Karpas-422 (cell line): ENCODE measurements at regions not wholly inside any gene's neighbourhood (a gene's known extent, or its start where the extent isn't known, plus 50 kb on each side); places are given as distances from the start of the nearest gene placed in this dataset.
"Not testable (repeated sequence)": the region's sequence is repeated elsewhere in the genome, so short reads cannot be mapped to it uniquely, and the experiment has no call there.

Experiments
- DNase-seq: peaks from one replicate; pipeline ENCODE4 v3.0.0-alpha.2; 2015
- H2AFZ ChIP-seq: fragments of 200-600 bp; sonication (generic); 2 replicates; pipeline ENCODE4 v1.6.1; 2014; ENCODE audit warnings: antibody characterized with exemption, low read length, mixed read lengths
- H3K27ac ChIP-seq: fragments of 200-600 bp; sonication (generic); 2 replicates; pipeline ENCODE4 v1.5.1; 2014; ENCODE audit warnings: mild to moderate bottlenecking, low read length, moderate library complexity
- H3K27me3 ChIP-seq: fragments of 200-600 bp; sonication (generic); 2 replicates; pipeline ENCODE4 v1.6.1; 2014; ENCODE audit warnings: low read length, mixed read lengths
- H3K36me3 ChIP-seq: fragments of 200-600 bp; sonication (generic); 2 replicates; pipeline ENCODE4 v1.6.1; 2014; ENCODE audit warnings: low read length, mixed read lengths; ENCODE audit not compliant: insufficient read depth
- H3K4me1 ChIP-seq: fragments of 200-600 bp; sonication (generic); 2 replicates; pipeline ENCODE4 v1.6.1; 2014; ENCODE audit warnings: mild to moderate bottlenecking, low read length, mixed read lengths
- H3K4me2 ChIP-seq: fragments of 200-600 bp; sonication (generic); 2 replicates; pipeline ENCODE4 v1.6.1; 2014; ENCODE audit warnings: low read length, low read depth, mild to moderate bottlenecking; ENCODE audit not compliant: poor library complexity, severe bottlenecking
- H3K4me3 ChIP-seq: fragments of 200-600 bp; sonication (generic); 2 replicates; pipeline ENCODE4 v1.5.1; 2014; ENCODE audit warnings: mild to moderate bottlenecking, antibody characterized with exemption, low read length, mixed read lengths
- H3K79me2 ChIP-seq: fragments of 200-600 bp; sonication (generic); 2 replicates; pipeline ENCODE4 v1.6.1; 2014; ENCODE audit warnings: mild to moderate bottlenecking, low read length, mixed read lengths
- H3K9ac ChIP-seq: fragments of 200-600 bp; sonication (generic); 2 replicates; pipeline ENCODE4 v1.6.0; 2014; ENCODE audit warnings: low read length
- H3K9me2 ChIP-seq: fragments of 200-600 bp; sonication (generic), shearing (Covaris generic); replicated peaks from 2 replicates; pipeline ENCODE4 v1.6.0; 2014; ENCODE audit warnings: mild to moderate bottlenecking, low read length, moderate library complexity; ENCODE audit not compliant: insufficient read depth
- H3K9me3 ChIP-seq: fragments of 300-700, 200-600 bp; sonication (generic); 2 replicates; pipeline ENCODE4 v1.6.1; 2014; ENCODE audit warnings: low read length, mixed read lengths
- H4K20me1 ChIP-seq: fragments of 200-600 bp; sonication (generic); 2 replicates; pipeline ENCODE4 v1.6.1; 2014; ENCODE audit warnings: mild to moderate bottlenecking, antibody characterized with exemption, low read length, low read depth; ENCODE audit not compliant: insufficient read depth

DNA sequence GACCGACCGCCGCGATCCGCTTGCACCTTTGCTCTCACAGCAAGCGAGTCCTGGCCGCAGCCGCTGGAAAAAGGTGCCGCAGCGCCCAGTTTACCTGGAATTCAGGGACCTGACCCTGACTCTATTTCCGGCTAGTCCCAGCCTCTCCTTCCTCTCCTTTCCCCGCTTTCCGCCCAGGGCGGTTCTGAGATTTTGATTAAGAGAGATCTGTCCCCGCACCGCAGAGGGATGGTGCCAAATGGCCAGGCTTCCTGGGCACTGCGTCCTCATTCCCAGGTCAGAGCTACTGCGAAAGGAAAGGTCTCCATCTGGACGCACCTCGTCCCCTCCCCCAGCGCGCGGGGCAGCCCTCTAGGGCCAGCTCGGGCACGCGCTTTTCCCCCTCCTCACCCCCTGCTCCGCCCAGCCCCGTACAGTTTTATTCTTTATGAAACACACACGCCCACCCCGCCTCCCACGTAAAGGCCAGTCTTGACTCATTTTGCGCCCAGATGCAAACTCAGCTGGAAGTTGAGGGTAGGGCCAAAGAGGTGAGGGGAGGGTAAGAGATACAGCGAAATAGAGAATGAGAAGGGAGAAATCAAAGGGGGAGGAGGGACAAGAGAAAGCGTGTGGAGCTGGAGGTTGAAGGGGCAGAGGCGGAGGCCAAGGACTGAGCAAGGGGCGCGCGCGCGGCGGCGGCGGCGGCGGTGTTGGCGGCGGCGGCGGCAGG is 411.8 kb upstream of the ESRRG start:
- no peak overlapping the region for H2AFZ ChIP-seq
- H3K79me2 ChIP-seq = no peaks in the 10 kb centered on the region
- no peak overlapping the region for H3K4me2 ChIP-seq
- no peak overlapping the region for H3K9ac ChIP-seq
- H3K4me3 ChIP-seq = no peak overlapping the region
- no peaks in the 10 kb centered on the region for H3K9me2 ChIP-seq
- no peaks in the 10 kb centered on the region for H3K27me3 ChIP-seq
- no peak for DNase-seq
- no peaks in the 10 kb centered on the region for H3K4me1 ChIP-seq
- H3K36me3 ChIP-seq = no peaks in the 10 kb centered on the region
- H3K9me3 ChIP-seq = no peaks in the 10 kb centered on the region
- no peak overlapping the region for H3K27ac ChIP-seq
- H4K20me1 ChIP-seq = no peaks in the 10 kb centered on the region

DNA sequence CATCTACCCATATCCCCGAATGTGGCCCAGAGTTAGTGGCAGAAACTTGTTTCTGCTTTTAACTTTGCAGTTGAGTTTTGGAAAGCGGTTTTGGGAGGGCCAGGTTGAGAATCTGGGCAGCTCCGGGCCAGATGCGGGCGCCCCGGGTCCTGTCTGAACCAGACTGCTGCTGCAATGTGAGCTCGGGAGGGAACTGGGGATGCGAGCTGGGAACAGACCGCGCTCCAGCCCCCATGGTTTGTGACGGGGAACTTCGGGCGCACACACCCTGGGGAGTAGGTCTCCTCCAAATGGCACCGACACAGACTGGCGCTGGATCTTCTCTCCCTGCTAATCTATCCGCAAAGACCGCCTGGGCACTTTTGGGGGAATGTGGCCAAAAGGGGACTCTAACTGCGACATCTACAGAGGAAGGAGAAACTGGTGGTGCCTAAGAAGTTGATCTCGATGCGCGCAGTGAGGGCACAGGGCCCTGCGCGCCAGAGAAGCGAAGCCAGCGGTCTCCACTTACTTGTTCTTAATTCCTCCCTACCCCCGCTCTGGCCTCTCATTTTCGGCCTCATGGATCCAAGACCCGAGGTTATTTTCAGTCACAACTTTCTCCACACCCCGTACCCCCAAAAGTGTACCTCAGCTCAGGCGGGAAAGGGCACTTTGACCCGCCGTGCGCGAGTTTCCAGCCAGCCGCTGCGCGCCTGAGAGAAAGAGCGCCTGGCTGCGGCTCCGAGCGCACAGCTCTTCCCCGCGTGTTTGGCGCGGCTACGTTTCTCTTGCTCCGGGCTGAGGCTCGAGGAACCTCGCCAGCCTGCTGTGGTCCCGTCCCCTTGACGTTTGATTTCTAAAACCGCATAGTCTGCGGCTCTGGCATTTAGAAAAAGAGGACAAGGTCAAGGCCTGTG is 411.0 kb upstream of the ESRRG start:
- Histone ChIP-seq H3K79me2 (no peaks in the 10 kb centered on the region), H2AFZ (no peak overlapping the region), H3K9ac (no peak overlapping the region), H3K36me3 (no peaks in the 10 kb centered on the region), H3K4me3 (no peak overlapping the region), H3K9me3 (no peaks in the 10 kb centered on the region), H3K4me1 (no peaks in the 10 kb centered on the region), H3K27me3 (no peaks in the 10 kb centered on the region), H3K27ac (no peak overlapping the region), H3K9me2 (no peaks in the 10 kb centered on the region), H4K20me1 (no peaks in the 10 kb centered on the region), H3K4me2 (no peak overlapping the region)
- no peak for DNase-seq

DNA sequence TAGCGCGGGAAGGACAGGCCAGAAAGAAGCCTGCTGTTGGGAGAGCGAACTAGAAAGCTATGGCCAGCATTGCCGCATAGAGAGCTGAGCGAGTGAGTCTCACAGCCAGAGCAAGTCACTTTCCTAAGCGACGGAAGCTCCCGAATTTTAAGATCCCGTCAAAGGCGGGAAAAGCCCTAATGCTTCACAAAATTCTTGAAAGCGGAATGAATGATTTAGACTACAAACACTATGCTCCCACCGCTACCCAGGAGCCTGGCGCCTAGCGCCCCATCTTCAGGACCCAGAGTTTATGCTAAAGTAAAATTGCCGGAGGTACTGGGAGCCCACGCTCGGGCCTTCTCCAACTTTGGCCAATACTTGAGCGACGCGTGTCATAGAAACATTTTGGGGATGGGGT is 409.9 kb upstream of the ESRRG start:
- Histone ChIP-seq H3K27ac (no peak overlapping the region), H2AFZ (no peak overlapping the region), H3K9me2 (no peaks in the 10 kb centered on the region), H3K36me3 (no peaks in the 10 kb centered on the region), H3K27me3 (no peaks in the 10 kb centered on the region), H3K4me3 (no peak overlapping the region), H4K20me1 (no peaks in the 10 kb centered on the region), H3K9ac (no peak overlapping the region), H3K79me2 (no peaks in the 10 kb centered on the region), H3K9me3 (no peaks in the 10 kb centered on the region), H3K4me1 (no peaks in the 10 kb centered on the region), H3K4me2 (no peak overlapping the region)
- no peak for DNase-seq

DNA sequence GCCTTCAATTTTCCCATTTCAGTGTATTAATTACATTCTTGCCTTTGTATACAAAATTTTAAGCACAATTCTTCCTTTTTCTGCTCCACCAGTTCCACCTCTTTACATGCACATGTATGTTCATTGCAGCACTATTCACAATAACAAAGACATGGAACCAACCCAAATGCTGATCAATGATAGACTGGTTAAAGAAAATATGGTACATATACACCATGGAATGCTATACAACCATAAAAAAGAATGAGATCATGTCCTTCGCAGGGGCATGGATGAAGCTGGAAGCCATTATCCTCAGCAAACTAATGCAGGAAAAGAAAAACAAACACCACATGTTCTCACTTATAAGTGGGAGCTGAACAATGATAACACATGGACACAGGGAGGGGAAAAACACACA is 400.1 kb upstream of the ESRRG start:
- H3K4me1 ChIP-seq, DNase-seq, H3K79me2 ChIP-seq, H3K4me2 ChIP-seq, H3K36me3 ChIP-seq, H3K9ac ChIP-seq, H2AFZ ChIP-seq, H3K9me2 ChIP-seq, H3K9me3 ChIP-seq, H3K4me3 ChIP-seq, H4K20me1 ChIP-seq, H3K27me3 ChIP-seq, H3K27ac ChIP-seq: not testable (repeated sequence)

DNA sequence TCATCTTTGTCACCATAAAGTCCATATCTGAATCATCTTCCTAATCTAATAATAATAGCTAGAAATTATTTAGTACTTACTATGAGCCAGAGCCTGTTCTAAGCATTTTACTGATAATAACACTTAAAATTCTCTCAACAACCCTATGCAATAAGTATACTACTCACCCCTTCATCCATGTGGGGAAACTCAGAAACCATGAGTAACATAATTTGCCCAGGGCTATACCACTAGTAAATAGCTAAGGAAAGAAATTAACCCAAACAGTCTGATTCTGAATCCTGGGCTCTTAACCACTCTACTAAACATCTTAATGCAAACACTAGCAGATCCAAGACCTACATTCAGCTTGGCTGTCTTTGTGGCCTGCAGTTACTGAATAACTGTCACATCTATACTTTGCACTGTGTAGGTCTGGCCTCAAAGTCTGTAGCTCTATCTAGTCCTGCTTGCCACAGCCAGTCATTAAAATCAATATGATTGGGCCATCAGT is 394.8 kb upstream of the ESRRG start:
- H3K9me3 ChIP-seq = no peaks in the 10 kb centered on the region
- no peaks in the 10 kb centered on the region for H3K36me3 ChIP-seq
- no peak overlapping the region for H3K27ac ChIP-seq
- H3K9ac ChIP-seq = no peak overlapping the region
- H3K4me1 ChIP-seq = peaks cover 11% of the 10 kb centered on the region; the same call in 1 of the 2 replicates
- H2AFZ ChIP-seq = no peak overlapping the region
- no peak overlapping the region for H3K4me3 ChIP-seq
- no peaks in the 10 kb centered on the region for H3K79me2 ChIP-seq
- no peak for DNase-seq
- no peaks in the 10 kb centered on the region for H4K20me1 ChIP-seq
- H3K27me3 ChIP-seq = no peaks in the 10 kb centered on the region
- no peak overlapping the region for H3K4me2 ChIP-seq
- H3K9me2 ChIP-seq = no peaks in the 10 kb centered on the region

DNA sequence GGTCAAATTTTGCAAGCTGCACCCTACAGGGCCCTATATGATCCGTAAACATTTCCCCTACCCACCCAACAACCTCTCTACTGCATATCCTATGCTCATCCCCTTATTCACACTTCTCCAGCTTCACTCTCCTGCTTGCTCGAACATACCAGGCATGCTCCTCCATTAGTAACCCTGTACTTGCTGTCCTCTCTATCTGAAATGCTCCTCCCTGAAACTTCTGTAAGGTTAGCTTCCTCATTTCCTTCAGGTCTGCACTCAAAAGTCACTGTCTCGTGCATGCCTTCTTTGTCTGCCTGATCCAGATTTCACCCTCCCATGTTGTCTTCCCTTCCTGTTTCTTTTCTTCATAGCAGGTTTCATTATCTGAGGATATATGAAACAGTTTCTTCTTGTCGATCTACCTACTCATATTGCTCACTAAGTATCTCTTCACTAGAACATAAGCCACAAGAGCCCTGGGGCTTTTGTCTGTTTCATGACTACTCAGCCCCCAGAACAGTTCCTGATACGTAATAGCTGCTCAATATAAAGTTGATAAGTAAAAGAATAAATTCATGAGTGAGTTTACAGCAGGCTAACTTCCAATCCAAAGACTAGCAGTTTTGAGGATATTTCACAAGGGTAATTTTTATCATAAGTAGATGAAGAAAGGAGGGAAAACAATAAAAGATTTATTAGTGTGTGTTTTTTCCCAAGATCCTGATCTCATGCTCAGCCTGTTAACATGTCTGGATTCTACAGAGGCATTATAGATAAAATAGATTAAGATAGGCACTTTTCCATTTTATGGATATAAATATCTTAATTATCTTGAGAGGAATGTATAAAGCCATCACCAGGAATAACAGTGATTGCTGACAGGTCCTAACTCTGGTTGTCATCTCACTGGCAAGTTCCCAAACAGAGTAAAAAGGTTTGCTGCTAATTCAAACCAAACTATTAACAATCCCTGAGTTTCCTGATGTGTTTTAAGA is 392.5 kb upstream of the ESRRG start:
- Histone ChIP-seq H3K4me2 (peak overlapping the region; percentile 30), H3K9ac (0 out of 2 replicates have a peak overlapping the region, but pooled peaks have one; percentile 2), H3K9me2 (no peaks in the 10 kb centered on the region), H3K79me2 (no peaks in the 10 kb centered on the region), H3K4me1 (peaks cover 8% of the 10 kb centered on the region; the same call in 1 of the 2 replicates), H4K20me1 (no peaks in the 10 kb centered on the region), H3K9me3 (no peaks in the 10 kb centered on the region), H2AFZ (0 out of 2 replicates have a peak overlapping the region, but pooled peaks have one; percentile 38), H3K4me3 (no peak overlapping the region), H3K27me3 (no peaks in the 10 kb centered on the region), H3K27ac (no peak overlapping the region), H3K36me3 (no peaks in the 10 kb centered on the region)
- peak; percentile 60 for DNase-seq

DNA sequence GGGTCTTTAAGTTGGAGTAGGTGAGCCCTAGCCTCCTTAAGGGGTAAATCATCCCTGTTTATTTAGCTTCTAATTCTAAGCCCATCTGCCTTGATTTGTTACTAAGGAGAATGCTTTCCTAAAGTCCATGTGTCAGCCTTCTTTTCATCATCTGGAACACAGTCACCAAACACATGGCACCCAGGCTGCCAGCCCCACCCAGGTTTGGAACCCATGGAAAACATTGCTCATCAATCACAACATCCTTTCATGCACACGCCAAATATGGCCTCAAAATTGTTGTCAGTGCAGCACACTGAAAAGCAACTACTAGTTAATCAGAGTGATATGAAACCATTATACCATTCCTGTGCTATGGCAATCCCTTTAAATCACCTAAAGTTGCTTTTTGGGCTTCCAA is 386.7 kb upstream of the ESRRG start:
- no peaks in the 10 kb centered on the region for H3K79me2 ChIP-seq
- H3K9me3 ChIP-seq = no peaks in the 10 kb centered on the region
- no peaks in the 10 kb centered on the region for H3K4me1 ChIP-seq
- H3K9me2 ChIP-seq = no peaks in the 10 kb centered on the region; the same call in 1 of the 2 replicates
- no peak for DNase-seq
- H3K4me3 ChIP-seq = no peak overlapping the region
- no peak overlapping the region for H3K9ac ChIP-seq
- no peak overlapping the region for H3K4me2 ChIP-seq
- H3K27me3 ChIP-seq = no peaks in the 10 kb centered on the region
- no peak overlapping the region for H3K27ac ChIP-seq
- H4K20me1 ChIP-seq = no peaks in the 10 kb centered on the region
- no peak overlapping the region for H2AFZ ChIP-seq
- no peaks in the 10 kb centered on the region for H3K36me3 ChIP-seq
